ENCODE measurements at regions not wholly inside any gene's neighbourhood (a gene's known extent, or its start where the extent isn't known, plus 50 kb on each side); places are given as distances from the start of the nearest gene placed in this dataset.

- no peaks in the 10 kb centered on the region for H3K9me3 ChIP-seq (ENCODE audit: low read depth)
- no peaks in the 10 kb centered on the region for H3K9me2 ChIP-seq (replicated peaks; ENCODE audit: insufficient read depth)
- H3K27ac ChIP-seq, result no peak overlapping the region
- no peak overlapping the region for H3K4me2 ChIP-seq
- 76% methylated on average over 10 of the region's 10 CpGs for WGBS (ENCODE audit: low lambda C conversion rate, missing lambda C conversion rate)
- no peaks in the 10 kb centered on the region for H3K27me3 ChIP-seq
- peak; percentile 6 for DNase-seq (ENCODE audit: low spot score)
- TF ChIP-seq CTCF (IDR thresholded peaks at IDR 0.05; ENCODE audit: poor library complexity) (peak; percentile 22), EZH2 (IDR thresholded peaks at IDR 0.05; ENCODE audit: borderline replicate concordance) (no peak)
- no peaks in the 10 kb centered on the region for H4K20me1 ChIP-seq (ENCODE audit: insufficient read depth, poor library complexity, severe bottlenecking)
- H3K36me3 ChIP-seq (replicated peaks; ENCODE audit: insufficient read depth, low read depth), result no peaks in the 10 kb centered on the region
- no peak overlapping the region for H3K4me3 ChIP-seq
- no peaks in the 10 kb centered on the region for H3K4me1 ChIP-seq (ENCODE audit: insufficient read depth)
- H3K79me2 ChIP-seq, result no peaks in the 10 kb centered on the region
- H2AFZ ChIP-seq, result no peak overlapping the region
Measured at GRCh38 chr13:65985612-65986011, 1244.5 kb downstream of the PCDH9 start.

GRCh38 chr13:65977525-65977924 is 1252.6 kb downstream of the PCDH9 start:
- H3K4me2 ChIP-seq, result no peak overlapping the region
- H3K9me3 ChIP-seq (ENCODE audit: low read depth), result no peaks in the 10 kb centered on the region
- no peak overlapping the region for H3K4me3 ChIP-seq
- no peak overlapping the region for H3K27ac ChIP-seq
- 71% methylated on average over 1 of the region's 1 CpG for WGBS (ENCODE audit: low lambda C conversion rate, missing lambda C conversion rate)
- H3K79me2 ChIP-seq, result no peaks in the 10 kb centered on the region
- no peaks in the 10 kb centered on the region for H3K36me3 ChIP-seq (replicated peaks; ENCODE audit: insufficient read depth, low read depth)
- H3K9me2 ChIP-seq (replicated peaks; ENCODE audit: insufficient read depth), result no peaks in the 10 kb centered on the region
- no peaks in the 10 kb centered on the region for H3K27me3 ChIP-seq
- TF ChIP-seq EZH2 (IDR thresholded peaks at IDR 0.05; ENCODE audit: borderline replicate concordance) (no peak), CTCF (IDR thresholded peaks at IDR 0.05; ENCODE audit: poor library complexity) (no peak), EZH2phosphoT487 (IDR thresholded peaks at IDR 0.05; ENCODE audit: low read depth, severe bottlenecking, unreplicated experiment) (no peak)
- DNase-seq (ENCODE audit: low spot score), result no peak
- H2AFZ ChIP-seq, result no peak overlapping the region
- no peaks in the 10 kb centered on the region for H3K4me1 ChIP-seq (ENCODE audit: insufficient read depth)
- H4K20me1 ChIP-seq (ENCODE audit: insufficient read depth, poor library complexity, severe bottlenecking), result no peaks in the 10 kb centered on the region

GRCh38 chr13:65971541-65971940 is 1258.6 kb downstream of the PCDH9 start:
- Histone ChIP-seq H3K4me1 (ENCODE audit: insufficient read depth) (no peaks in the 10 kb centered on the region), H3K9me3 (ENCODE audit: low read depth) (no peaks in the 10 kb centered on the region), H3K4me2 (no peak overlapping the region), H3K36me3 (replicated peaks; ENCODE audit: insufficient read depth, low read depth) (no peaks in the 10 kb centered on the region), H3K79me2 (no peaks in the 10 kb centered on the region), H2AFZ (no peak overlapping the region), H3K4me3 (no peak overlapping the region), H4K20me1 (ENCODE audit: insufficient read depth, poor library complexity, severe bottlenecking) (no peaks in the 10 kb centered on the region), H3K27ac (no peak overlapping the region), H3K27me3 (no peaks in the 10 kb centered on the region), H3K9me2 (replicated peaks; ENCODE audit: insufficient read depth) (no peaks in the 10 kb centered on the region)
- TF ChIP-seq CTCF (IDR thresholded peaks at IDR 0.05; ENCODE audit: poor library complexity) (no peak), EZH2 (IDR thresholded peaks at IDR 0.05; ENCODE audit: borderline replicate concordance) (no peak), EZH2phosphoT487 (IDR thresholded peaks at IDR 0.05; ENCODE audit: low read depth, severe bottlenecking, unreplicated experiment) (no peak)
- no peak for DNase-seq (ENCODE audit: low spot score)
- 73% methylated on average over 3 of the region's 3 CpGs for WGBS (ENCODE audit: low lambda C conversion rate, missing lambda C conversion rate)

GRCh38 chr13:65966991-65967451 is 1263.1 kb downstream of the PCDH9 start:
- DNase-seq (ENCODE audit: low spot score), result peak; percentile 44
- no peaks in the 10 kb centered on the region for H3K4me1 ChIP-seq (ENCODE audit: insufficient read depth)
- H3K9me2 ChIP-seq (replicated peaks; ENCODE audit: insufficient read depth), result no peaks in the 10 kb centered on the region
- no peak overlapping the region for H2AFZ ChIP-seq
- no peak overlapping the region for H3K4me3 ChIP-seq
- no peaks in the 10 kb centered on the region for H3K9me3 ChIP-seq (ENCODE audit: low read depth)
- H3K36me3 ChIP-seq (replicated peaks; ENCODE audit: insufficient read depth, low read depth), result no peaks in the 10 kb centered on the region
- no peak overlapping the region for H3K27ac ChIP-seq
- no peak overlapping the region for H3K4me2 ChIP-seq
- no peaks in the 10 kb centered on the region for H3K79me2 ChIP-seq
- no peaks in the 10 kb centered on the region for H4K20me1 ChIP-seq (ENCODE audit: insufficient read depth, poor library complexity, severe bottlenecking)
- WGBS (ENCODE audit: low lambda C conversion rate, missing lambda C conversion rate), result 50% methylated on average over 3 of the region's 3 CpGs
- TF ChIP-seq EZH2 (IDR thresholded peaks at IDR 0.05; ENCODE audit: borderline replicate concordance) (no peak), EZH2phosphoT487 (IDR thresholded peaks at IDR 0.05; ENCODE audit: low read depth, severe bottlenecking, unreplicated experiment) (no peak), CTCF (IDR thresholded peaks at IDR 0.05; ENCODE audit: poor library complexity) (peak; percentile 38)
- H3K27me3 ChIP-seq, result no peaks in the 10 kb centered on the region

All from hepatocyte (in vitro differentiated cells).